MCF 10A (cell line): ENCODE measurements at regions not wholly inside any gene's neighbourhood (a gene's known extent, or its start where the extent isn't known, plus 50 kb on each side); places are given as distances from the start of the nearest gene placed in this dataset.
"Not testable (repeated sequence)": the region's sequence is repeated elsewhere in the genome, so short reads cannot be mapped to it uniquely, and the experiment has no call there.

Experiments
- BruUV-seq: library from RNA; stranded (reverse); fragments of 400-500 nt; replicated peaks from 2 replicates; lab custom pipeline; 2021; lab: Mats Ljungman, UMichigan
- CTCF ChIA-PET: fragments of 300-600 bp; sonication (Branson Sonifier 250); formaldehyde crosslinking; extraction: SDS; loops from one replicate; lab custom pipeline; 2021; ENCODE audit warnings: antibody characterized with exemption, inconsistent platforms; lab: Yijun Ruan, JAX
- POLR2A ChIA-PET: fragments of 300-600, 350-650 bp; sonication (Branson Sonifier 250); formaldehyde crosslinking; extraction: SDS; loops from one replicate; lab custom pipeline; 2020; ENCODE audit warnings: antibody characterized with exemption, inconsistent platforms; lab: Yijun Ruan, JAX
- DNase-seq: peaks from one replicate; pipeline ENCODE4 v3.0.0-alpha.2; 2018; ENCODE audit not compliant: unreplicated experiment
- H3K27ac Mint-ChIP-seq: one replicate; pipeline ENCODE4 v1.8.0; 2022; ENCODE audit warnings: mild to moderate bottlenecking, low read depth, mixed read lengths; ENCODE audit not compliant: unreplicated experiment
- H3K27me3 Mint-ChIP-seq: one replicate; pipeline ENCODE4 v1.8.0; 2022; ENCODE audit warnings: mixed read lengths; ENCODE audit not compliant: insufficient read depth, unreplicated experiment
- H3K36me3 Mint-ChIP-seq: one replicate; pipeline ENCODE4 v1.8.0; 2022; ENCODE audit warnings: mild to moderate bottlenecking, moderate library complexity, mixed read lengths; ENCODE audit not compliant: insufficient read depth, unreplicated experiment
- H3K4me1 Mint-ChIP-seq: one replicate; pipeline ENCODE4 v1.8.0; 2022; ENCODE audit warnings: mixed read lengths; ENCODE audit not compliant: insufficient read depth, unreplicated experiment
- H3K4me3 Mint-ChIP-seq: one replicate; pipeline ENCODE4 v1.8.0; 2022; ENCODE audit warnings: mild to moderate bottlenecking, moderate library complexity, mixed read lengths; ENCODE audit not compliant: unreplicated experiment
- H3K9me3 Mint-ChIP-seq: one replicate; pipeline ENCODE4 v1.8.0; 2022; ENCODE audit warnings: mixed read lengths; ENCODE audit not compliant: unreplicated experiment
- intact Hi-C: fragments of 100-400 bp; cut with micrococcal nuclease; formaldehyde crosslinking; loops from 2 replicates; pipeline ENCODE4 v1.14.1; 2022
- TF ChIP-seq, protein P1 (sequence below): fragments of 200-600 bp; IDR thresholded peaks from one replicate; pipeline ENCODE4 v1.8.0; 2022; ENCODE audit warnings: antibody characterized with exemption, mild to moderate bottlenecking; ENCODE audit not compliant: unreplicated experiment

DNA sequence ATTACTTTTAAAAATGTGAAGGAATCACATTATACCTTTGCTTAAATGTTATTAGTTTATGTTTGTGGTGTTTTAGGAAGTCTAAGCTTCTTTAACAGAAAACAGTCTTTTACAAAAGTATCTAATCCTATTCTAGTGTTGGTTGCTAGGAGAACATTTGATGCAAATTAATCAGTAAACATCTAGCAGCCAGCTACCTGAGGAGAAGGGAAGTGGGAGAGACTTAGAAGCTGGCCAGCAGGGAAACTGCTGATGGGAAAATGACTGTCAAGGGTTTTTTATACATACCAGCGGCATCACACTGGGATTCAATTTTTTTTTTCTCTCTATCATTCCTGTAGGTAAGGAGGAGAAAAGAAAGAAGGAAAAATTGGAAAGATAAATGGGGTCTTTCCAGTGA, 686.0 kb upstream of the MMS22L start:
- Mint-ChIP-seq H3K27ac (no peak overlapping the region), H3K4me3 (no peak overlapping the region), H3K4me1 (no peaks in the 10 kb centered on the region), H3K27me3 (peaks cover 63% of the 10 kb centered on the region), H3K9me3 (no peaks in the 10 kb centered on the region), H3K36me3 (no peaks in the 10 kb centered on the region)
- BruUV-seq = no TSS peak
- TF ChIP-seq, protein P1, sequence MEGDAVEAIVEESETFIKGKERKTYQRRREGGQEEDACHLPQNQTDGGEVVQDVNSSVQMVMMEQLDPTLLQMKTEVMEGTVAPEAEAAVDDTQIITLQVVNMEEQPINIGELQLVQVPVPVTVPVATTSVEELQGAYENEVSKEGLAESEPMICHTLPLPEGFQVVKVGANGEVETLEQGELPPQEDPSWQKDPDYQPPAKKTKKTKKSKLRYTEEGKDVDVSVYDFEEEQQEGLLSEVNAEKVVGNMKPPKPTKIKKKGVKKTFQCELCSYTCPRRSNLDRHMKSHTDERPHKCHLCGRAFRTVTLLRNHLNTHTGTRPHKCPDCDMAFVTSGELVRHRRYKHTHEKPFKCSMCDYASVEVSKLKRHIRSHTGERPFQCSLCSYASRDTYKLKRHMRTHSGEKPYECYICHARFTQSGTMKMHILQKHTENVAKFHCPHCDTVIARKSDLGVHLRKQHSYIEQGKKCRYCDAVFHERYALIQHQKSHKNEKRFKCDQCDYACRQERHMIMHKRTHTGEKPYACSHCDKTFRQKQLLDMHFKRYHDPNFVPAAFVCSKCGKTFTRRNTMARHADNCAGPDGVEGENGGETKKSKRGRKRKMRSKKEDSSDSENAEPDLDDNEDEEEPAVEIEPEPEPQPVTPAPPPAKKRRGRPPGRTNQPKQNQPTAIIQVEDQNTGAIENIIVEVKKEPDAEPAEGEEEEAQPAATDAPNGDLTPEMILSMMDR = no peak
- CTCF ChIA-PET = interaction anchor here (0.6 to 0.7 kb wide), 3 partner anchors 10 to 905 kb away, joined by 3 to 4 read pairs (median 4); no protein-coding TSS in a partner anchor
- no peak for DNase-seq
- POLR2A ChIA-PET = no interaction called here
- intact Hi-C loops = no loop called here

DNA sequence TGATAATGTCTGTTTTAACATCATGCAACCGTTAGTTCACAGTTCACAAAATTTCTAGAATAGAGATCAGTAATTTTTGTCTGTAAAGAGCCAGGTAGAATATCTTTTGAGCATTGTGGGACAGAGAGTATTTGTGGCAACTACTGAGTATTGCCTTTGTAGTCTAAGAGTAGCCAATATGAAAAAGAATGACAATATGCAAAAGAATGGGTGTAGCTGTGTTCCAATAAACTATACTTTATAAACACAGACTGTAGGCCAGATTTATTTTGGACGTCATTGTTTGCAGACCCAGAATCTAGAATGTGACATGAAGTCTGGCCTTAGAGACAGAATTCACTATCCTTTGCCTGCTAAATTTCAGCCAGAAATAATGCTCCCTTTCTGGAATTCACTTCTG, 694.1 kb upstream of the MMS22L start:
- ChIA-PET POLR2A (no interaction called here), CTCF (no interaction called here)
- H3K9me3 Mint-ChIP-seq = no peaks in the 10 kb centered on the region
- H3K4me3 Mint-ChIP-seq = no peak overlapping the region
- H3K27me3 Mint-ChIP-seq = peaks cover 88% of the 10 kb centered on the region
- BruUV-seq = no TSS peak
- no peaks in the 10 kb centered on the region for H3K4me1 Mint-ChIP-seq
- DNase-seq = no peak
- H3K27ac Mint-ChIP-seq = no peak overlapping the region
- no peaks in the 10 kb centered on the region for H3K36me3 Mint-ChIP-seq
- TF ChIP-seq, protein P1 = no peak
- intact Hi-C loops = no loop called here

DNA sequence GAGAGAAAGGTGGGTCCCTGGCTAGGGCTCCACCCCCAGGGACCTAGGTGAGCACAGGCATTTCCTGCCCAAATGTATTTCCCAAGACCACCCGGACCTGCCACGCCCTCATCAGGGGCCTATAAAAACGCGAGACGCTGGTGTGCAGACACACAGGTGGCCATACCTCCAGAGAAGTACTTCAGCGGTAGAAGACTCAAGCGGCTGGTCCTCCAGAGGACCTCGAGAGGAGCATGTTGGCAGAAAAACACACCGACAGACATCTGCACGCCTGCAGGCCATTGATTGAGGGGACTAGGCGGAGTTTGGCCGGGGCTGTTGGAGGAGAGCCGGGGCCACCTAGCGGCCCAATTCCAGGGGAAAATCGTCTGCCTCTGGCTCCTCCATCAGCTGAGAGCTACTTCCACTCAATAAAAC, 695.8 kb upstream of the MMS22L start:
- TF ChIP-seq, protein P1 = peak; percentile 6
- ChIA-PET POLR2A (no interaction called here), CTCF (interaction anchor here (0.8 kb wide), 1 partner anchor 15 kb away, joined by 3 read pairs; no protein-coding TSS in a partner anchor)
- Mint-ChIP-seq H3K9me3 (no peaks in the 10 kb centered on the region), H3K4me3 (no peak overlapping the region), H3K36me3 (no peaks in the 10 kb centered on the region), H3K4me1 (no peaks in the 10 kb centered on the region), H3K27me3 (peaks cover 88% of the 10 kb centered on the region), H3K27ac (no peak overlapping the region)
- peak; percentile 28 for DNase-seq
- intact Hi-C loops = no loop called here
- BruUV-seq = no TSS peak

DNA sequence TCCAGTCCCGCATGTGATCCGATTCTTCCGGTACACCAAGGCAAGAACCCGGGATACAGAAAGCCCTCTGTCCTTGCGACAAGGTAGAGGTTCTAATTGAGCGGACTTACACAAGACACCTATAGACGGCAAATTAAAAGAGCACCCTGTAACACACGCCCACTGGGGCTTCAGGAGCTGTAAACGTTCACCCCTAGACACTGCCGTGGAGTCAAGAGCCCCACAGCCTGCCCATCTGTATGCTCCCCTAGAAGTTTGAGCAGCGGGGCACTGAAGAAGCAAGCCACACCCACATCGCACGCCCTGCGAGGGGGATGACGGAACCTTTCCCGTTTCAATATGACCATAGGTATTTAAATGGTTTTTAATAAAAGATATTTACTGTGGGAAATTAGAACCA, 696.3 kb upstream of the MMS22L start:
- H3K36me3 Mint-ChIP-seq, BruUV-seq, H3K27ac Mint-ChIP-seq, POLR2A ChIA-PET, intact Hi-C loops, DNase-seq, H3K9me3 Mint-ChIP-seq, H3K4me3 Mint-ChIP-seq, H3K4me1 Mint-ChIP-seq: not testable (repeated sequence)
- H3K27me3 Mint-ChIP-seq = peaks cover 88% of the 10 kb centered on the region
- CTCF ChIA-PET = interaction anchor here (0.8 kb wide), 1 partner anchor 15 kb away, joined by 3 read pairs; no protein-coding TSS in a partner anchor

DNA sequence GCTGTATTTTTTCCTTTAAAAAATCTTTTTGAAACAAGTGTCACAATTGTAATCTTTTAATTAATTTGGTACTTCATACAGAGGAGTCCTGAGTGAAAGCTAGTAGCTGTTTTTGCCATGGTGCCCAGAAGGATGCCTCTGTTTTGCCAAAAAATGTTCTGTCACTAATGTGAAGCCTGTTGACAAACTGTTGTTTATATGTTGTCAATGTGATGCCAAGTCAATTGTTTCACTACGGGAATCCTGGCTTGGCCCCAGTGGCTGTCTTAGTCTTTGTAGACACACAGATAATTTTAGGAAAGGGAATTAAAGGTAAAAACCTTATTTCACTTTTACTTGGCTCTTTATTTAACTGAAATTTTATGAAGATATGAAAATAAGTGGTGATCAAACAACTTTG, 706.4 kb upstream of the MMS22L start:
- POLR2A ChIA-PET = no interaction called here
- H3K9me3 Mint-ChIP-seq = no peaks in the 10 kb centered on the region
- intact Hi-C loops = no loop called here
- peaks cover 72% of the 10 kb centered on the region for H3K27me3 Mint-ChIP-seq
- H3K27ac Mint-ChIP-seq = no peak overlapping the region
- H3K36me3 Mint-ChIP-seq = no peaks in the 10 kb centered on the region
- no peak for DNase-seq
- H3K4me3 Mint-ChIP-seq = no peak overlapping the region
- H3K4me1 Mint-ChIP-seq = no peaks in the 10 kb centered on the region
- BruUV-seq = no TSS peak
- TF ChIP-seq, protein P1 = no peak
- CTCF ChIA-PET = no interaction called here
